GM18508 (cell line): ENCODE measurements at regions not wholly inside any gene's neighbourhood (a gene's known extent, or its start where the extent isn't known, plus 50 kb on each side); places are given as distances from the start of the nearest gene placed in this dataset.

ENCODE experiments used
- ATAC-seq: cut with Tn5 transposase; IDR thresholded peaks from one replicate; pipeline ENCODE4 v1.9.1; 2021; ENCODE audit warnings: moderate number of reproducible peaks; ENCODE audit not compliant: insufficient read depth, unreplicated experiment

GRCh38 chr4:147052361-147052760 lies 106.7 kb upstream of the TTC29 start:
- ATAC-seq: no peak

DNA sequence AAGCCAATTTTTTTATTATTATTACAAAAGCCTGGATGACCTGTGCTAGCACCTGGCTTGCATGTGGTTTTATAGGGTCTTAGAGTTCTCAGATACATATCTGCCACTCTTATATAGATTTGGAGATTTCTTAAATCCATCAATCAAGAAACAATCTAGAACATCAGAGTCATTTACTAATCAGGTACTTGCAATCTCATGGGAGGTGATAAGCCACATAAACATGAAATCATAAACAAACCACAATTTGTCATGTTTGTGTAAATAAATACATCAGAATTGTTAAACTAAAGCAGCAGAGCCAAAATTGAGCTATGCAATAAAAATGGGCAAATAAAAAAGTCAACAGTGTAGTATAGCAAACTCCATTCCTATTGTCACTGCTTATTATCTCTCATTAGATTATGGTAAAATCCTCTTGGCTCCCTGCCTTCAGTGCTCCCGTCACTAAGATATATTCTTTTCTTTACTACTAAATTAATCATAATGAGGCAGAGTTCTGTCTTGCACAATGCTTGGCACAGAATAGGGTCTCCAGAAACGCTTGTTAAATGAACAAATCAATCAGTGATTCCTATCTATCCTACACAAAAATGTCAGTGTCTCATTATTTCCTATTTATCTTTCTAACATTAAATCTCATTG lies 108.7 kb upstream of the TTC29 start:
- no peak for ATAC-seq

DNA sequence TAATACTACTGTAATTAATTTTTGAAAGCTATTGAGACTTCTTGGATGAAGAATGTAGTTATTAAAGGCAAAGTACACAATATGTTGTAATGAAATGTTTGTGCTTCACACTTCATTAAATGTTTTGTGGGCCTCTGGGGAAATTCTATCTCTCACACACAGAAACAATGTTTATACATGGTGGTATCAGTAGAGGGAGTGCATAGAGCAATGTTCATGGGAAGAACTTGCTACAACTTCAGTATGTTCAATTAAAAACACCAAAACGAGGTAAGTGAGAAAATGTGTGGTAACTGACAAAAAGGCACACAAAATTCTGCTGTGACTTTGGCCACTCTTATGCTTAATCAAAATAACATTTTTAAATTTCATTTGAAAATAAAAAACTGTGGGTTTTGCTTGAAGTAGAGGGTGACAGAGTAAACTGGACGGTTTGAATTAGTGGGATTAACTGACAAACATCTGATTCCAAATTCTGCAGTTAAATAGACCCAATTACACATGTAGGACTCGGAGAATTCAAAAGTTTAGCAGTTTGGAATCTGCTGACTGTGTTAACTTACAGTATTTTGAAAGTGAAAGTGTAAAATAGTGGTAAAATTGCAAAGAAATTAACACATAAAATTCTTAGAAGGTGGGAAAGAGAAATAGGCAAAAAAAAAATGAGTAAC lies 111.4 kb upstream of the TTC29 start:
- no peak for ATAC-seq

DNA sequence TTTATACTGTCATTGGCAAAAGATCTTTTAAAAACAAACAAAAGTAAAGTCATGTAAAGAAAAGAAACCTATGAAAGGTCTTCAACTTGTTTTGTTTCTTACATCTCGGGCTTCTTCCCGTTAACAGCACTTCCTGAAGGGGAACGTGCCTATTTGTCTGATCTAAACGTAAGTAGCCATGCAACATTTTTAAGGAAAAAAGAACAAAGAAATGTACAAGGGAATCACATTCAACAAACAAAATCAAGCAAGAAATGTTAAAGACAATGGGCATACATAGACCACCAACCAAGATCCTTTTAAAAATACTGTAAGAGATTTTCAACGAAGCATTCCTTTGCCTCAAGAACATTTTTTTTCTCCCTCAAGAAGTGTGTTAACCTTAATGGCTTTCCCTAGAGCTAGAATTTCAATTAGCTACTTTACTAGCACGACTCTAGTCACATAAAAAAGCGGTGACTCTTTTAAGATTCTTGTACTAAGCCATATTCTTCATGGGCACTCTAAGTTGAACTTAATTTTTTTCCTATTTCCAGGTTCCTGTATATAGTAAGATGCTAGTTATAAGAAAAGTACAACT lies 112.0 kb upstream of the TTC29 start:
- ATAC-seq: no peak

GRCh38 chr4:147059064-147059731 lies 113.5 kb upstream of the TTC29 start:
- ATAC-seq: no peak

DNA sequence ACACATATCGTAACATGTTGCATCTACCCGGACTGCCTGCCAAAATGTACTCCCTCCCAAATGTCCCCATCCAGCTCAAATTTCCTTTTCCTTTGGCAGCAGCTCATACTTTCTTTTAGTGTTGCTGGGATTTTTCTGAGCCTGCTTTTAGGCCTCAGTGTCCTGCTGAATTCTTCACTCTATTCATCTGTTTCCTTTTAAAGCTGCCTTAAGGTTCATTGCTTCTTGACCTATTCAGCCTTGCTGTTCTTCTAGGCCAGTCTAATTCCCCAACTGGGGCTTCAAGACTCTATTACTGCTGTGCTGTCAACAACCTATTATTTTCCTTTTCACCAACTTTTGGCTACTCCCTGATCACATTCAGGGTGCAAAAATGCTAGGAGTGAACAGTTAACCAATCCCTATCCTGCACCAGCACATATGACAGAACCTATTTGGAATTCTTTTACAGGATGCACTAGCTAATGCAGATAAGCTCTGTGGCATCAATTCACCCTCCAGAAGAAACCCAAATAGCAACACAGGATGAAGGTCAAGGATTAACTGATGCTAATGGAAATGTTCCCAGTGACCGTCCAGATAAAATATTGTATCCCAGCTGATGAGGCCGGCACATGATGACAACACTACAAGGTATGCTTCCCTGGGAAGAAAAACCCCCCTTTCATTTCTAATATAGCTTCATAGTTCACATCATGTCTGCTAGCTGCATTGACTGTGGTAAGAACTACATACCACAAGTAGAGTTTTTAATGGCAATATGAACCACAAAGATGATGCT lies 114.7 kb upstream of the TTC29 start:
- ATAC-seq: no peak

- ATAC-seq: no peak
Measured at GRCh38 chr4:147064856-147065255, 119.2 kb upstream of the TTC29 start.

- no peak for ATAC-seq
Measured at GRCh38 chr4:147068564-147068963, 122.9 kb upstream of the TTC29 start.

DNA sequence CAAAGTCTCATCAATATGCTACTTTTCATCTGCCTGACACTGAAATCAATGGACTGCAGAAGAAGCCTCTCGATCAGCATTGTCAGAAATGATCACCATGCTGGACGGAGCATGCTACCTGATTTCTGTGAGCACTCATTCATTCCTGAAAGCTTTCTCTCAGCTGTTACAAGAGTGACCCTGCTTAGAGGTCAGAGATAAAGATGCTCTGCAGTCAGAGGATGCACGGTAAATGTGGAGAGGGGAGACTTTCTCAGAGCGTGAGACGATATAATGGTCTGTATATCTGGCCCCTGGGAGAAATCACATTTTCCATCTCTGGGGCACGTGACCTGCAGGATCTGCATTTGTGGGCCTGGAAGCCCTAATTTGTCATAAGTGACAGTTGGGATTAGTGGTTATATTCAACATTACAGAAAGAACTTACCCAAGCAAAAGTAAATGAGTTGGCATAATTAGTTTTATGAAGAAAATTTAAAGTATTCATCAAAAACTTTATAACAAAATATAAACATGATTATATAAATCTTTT lies 125.6 kb upstream of the TTC29 start:
- no peak for ATAC-seq

GRCh38 chr4:147076179-147076578 lies 130.5 kb upstream of the TTC29 start:
- no peak for ATAC-seq

- ATAC-seq: no peak
Measured at GRCh38 chr4:147076728-147077127, 131.1 kb upstream of the TTC29 start.

DNA sequence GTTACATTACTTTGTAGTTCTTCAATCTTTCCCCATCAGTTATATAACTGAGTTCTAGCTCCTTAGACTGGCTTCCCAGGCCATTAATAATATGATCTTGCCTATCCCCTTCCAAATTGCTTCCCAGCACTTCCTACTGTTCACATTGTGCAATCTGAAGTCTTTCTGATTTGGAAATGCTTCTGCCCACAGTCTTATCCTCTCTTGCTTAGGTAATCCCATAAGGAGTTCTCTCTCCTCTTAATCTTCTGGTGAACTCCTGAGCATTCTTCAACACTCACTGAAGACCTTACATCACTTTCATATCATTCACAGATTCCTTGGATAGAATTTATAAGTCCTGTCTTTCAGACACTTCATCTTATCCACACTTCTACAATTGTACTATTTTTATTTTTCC lies 132.7 kb upstream of the TTC29 start:
- no peak for ATAC-seq

DNA sequence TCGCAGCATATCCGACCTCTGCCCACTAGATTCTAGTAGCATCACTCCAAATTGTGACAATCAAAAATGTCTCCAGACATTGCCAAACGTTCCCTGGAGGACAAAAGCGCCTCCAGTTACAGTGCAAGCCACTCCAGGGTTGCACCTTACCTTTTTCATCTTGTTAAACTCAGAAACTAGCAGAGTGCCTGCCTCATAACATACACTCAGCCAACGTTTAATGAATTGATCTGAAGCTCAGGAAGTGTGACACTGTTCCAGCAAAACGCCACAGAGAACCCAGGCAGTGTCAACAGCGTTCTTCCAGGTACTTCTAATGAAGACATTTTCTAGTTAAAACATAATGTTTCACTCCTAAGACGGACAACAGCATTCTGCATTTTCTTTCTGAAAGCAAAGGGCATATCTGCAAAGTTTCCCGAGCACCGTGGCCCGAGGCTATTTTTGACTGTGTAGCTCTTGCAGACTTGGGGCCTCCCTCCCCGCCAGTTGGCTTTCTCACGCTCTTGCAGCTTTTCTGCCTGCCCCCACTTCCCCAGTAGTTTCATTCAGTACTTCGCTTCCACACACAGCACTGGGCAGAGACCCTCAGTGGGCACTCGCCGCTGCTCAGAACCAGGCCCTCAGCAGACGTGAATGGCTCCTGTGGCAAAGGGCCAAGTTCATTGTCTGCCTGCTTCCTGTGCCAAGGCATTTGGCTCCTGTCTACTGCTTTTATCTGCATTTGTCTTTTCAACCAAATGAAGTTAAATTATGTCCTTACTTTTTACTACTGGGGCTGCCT lies 133.4 kb upstream of the TTC29 start:
- ATAC-seq: no peak

GRCh38 chr4:147084861-147085260 lies 139.2 kb upstream of the TTC29 start:
- no peak for ATAC-seq

DNA sequence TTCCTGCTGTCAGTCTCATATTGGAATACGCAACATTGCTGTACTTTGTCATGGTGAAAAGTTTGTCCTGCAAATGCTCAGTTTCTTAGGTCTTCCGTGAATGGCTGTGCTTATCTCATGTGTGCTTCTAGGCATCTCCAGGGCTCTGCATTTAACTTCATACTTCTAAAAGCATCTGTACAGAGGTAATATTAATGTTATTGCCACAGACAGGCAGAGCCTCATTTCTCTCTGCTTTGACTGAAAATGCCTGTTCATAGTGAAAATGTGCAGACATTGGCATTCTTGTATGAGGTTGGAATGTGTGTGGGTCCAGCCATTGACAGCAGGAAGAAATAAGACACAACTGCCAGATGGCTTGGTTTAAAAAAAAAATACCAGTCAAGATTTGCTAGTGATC lies 140.1 kb upstream of the TTC29 start:
- ATAC-seq: no peak

- no peak for ATAC-seq
Measured at GRCh38 chr4:147088146-147088545, 142.5 kb upstream of the TTC29 start.

DNA sequence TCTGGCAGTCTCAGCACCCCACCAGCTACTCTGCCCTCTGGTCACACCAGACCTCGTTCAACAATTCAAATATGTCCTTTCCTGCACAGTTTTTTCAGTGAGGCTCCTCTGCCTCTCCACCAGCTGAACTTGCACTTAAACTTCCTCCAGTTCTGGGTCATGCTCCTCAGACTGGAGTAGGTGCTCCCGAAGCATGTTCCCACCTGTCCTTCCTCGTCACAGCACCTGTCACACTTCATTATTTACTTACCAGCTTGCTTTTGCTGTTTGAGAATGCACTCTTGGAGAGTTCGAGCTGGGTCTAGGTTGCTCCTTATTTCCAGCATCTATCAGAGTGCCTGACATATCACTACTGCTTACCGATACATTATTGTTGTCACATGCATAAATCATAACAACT lies 144.8 kb upstream of the TTC29 start:
- ATAC-seq: no peak

DNA sequence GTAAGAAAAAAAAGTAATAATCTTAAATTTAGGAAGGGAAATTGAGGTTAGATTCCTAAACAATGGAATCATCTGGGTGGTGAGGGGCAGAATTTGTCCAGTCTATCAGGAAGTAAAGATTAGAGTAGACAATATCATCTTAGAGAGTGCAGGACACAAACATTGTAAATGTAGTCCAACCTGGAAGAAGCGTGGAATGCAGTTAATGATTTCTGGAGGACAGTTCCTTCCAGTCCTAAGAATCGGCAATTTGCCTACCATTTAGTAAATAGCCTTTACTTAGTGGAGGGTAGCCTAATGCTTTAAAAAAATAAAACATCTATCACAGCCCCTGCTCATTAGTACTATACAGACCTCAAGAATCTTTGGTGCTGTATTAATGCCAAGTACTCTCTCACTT lies 147.5 kb upstream of the TTC29 start:
- ATAC-seq: no peak

DNA sequence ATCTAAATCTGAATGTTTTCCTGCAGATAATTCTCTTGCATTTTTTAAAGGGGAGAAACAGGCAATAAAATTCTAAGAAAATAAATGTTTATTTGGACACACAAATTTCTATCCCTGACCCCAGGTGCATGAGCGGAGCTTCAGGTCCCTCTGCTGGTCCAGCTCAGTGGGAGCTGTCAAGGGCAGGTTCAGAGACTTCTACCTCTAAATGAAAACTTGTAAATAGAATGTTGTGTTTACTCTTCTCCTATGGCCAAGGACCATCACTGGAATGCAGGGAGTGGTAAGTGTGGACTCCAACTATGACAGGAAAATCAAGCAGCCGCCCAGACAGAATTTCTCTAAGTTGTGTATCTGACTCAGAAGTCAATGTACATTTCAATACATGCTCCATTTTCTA lies 148.6 kb upstream of the TTC29 start:
- no peak for ATAC-seq
